Endothelial cell of umbilical vein (primary cell): ENCODE measurements at regions not wholly inside any gene's neighbourhood (a gene's known extent, or its start where the extent isn't known, plus 50 kb on each side); places are given as distances from the start of the nearest gene placed in this dataset.

Source experiments
- BruUV-seq: library from RNA; stranded (reverse); fragments of 400-500 nt; replicated peaks from 2 replicates; lab custom pipeline; 2021; lab: Mats Ljungman, UMichigan
- CTCF ChIA-PET: fragments of 300-600, 350-600 bp; sonication (Branson Sonifier 250); formaldehyde crosslinking; loops from one replicate; lab custom pipeline; 2021; ENCODE audit warnings: antibody characterized with exemption, inconsistent platforms; lab: Charles Lee
- POLR2A ChIA-PET: fragments of 300-600, 350-600 bp; sonication (Branson Sonifier 250); formaldehyde crosslinking; loops from one replicate; lab custom pipeline; 2021; ENCODE audit warnings: antibody characterized with exemption, inconsistent platforms; lab: Charles Lee
- DNase-seq: peaks from one replicate; pipeline ENCODE4 v3.0.0-alpha.2; 2011; ENCODE audit warnings: low read depth, low spot score
- FAIRE-seq: peaks from 2 replicates; lab custom pipeline; 2011; peaks lifted over from hg19 to GRCh38; lab: Jason Lieb, UNC
- H2AFZ ChIP-seq: 2 replicates; pipeline ENCODE4 v1.6.0; 2012; ENCODE audit warnings: low read depth, low read length, control low read depth, inconsistent platforms
- H3K27ac ChIP-seq: 2 replicates; pipeline ENCODE4 v1.5.1; 2011; ENCODE audit warnings: low read depth, mild to moderate bottlenecking, control low read depth, low read length, moderate library complexity; ENCODE audit not compliant: insufficient read depth
- H3K27me3 ChIP-seq, 2 experiments: 2 replicates each; pipeline versions ENCODE4 v1.6.0 to v1.6.1; 2011; ENCODE audit warnings: low read length in 2 of 2, mixed read lengths in 1 of 2; ENCODE audit not compliant: control insufficient read depth in 2 of 2, insufficient read depth in 2 of 2
- H3K36me3 ChIP-seq, 2 experiments: 2 replicates in 1 of 2; 3 replicates in 1 of 2; pipeline ENCODE4 v1.5.1; 2011; ENCODE audit warnings: low read length in 2 of 2, mild to moderate bottlenecking in 1 of 2, moderate library complexity in 1 of 2; ENCODE audit not compliant: control insufficient read depth in 2 of 2, insufficient read depth in 2 of 2; ENCODE audit errors: extremely low read depth in 1 of 2
- H3K4me1 ChIP-seq: 3 replicates; pipeline ENCODE4 v1.5.1; 2011; ENCODE audit warnings: mild to moderate bottlenecking, low read length; ENCODE audit not compliant: control insufficient read depth, insufficient read depth; ENCODE audit errors: extremely low read depth
- H3K4me2 ChIP-seq: 2 replicates; pipeline ENCODE4 v1.6.1; 2011; ENCODE audit warnings: low read length, control low read depth, mixed read lengths; ENCODE audit not compliant: insufficient read depth
- H3K4me3 ChIP-seq, 3 experiments: fragments of 200-600 bp in 1 of 3; sonication (generic), shearing (Covaris generic) in 1 of 3; replicated peaks in 1 of 3; 2 replicates each; pipeline ENCODE4 v1.5.1; 2011 to 2016; ENCODE audit warnings: control low read depth in 3 of 3, low read length in 3 of 3, mild to moderate bottlenecking in 2 of 3, inconsistent platforms in 1 of 3, low read depth in 1 of 3, moderate library complexity in 1 of 3; ENCODE audit not compliant: insufficient read depth in 1 of 3
- H3K79me2 ChIP-seq: 2 replicates; pipeline ENCODE4 v1.6.0; 2012; ENCODE audit warnings: low read length, inconsistent platforms; ENCODE audit not compliant: control insufficient read depth, insufficient read depth
- H3K9ac ChIP-seq: replicated peaks from 2 replicates; pipeline ENCODE3; 2011; ENCODE audit warnings: low read length, control low read depth; ENCODE audit not compliant: insufficient read depth; ENCODE audit errors: extremely low read depth
- H3K9me1 ChIP-seq: replicated peaks from 3 replicates; pipeline ENCODE4 v1.6.0; 2011; ENCODE audit warnings: mild to moderate bottlenecking, low read length; ENCODE audit not compliant: control insufficient read depth, insufficient read depth; ENCODE audit errors: extremely low read depth
- H3K9me3 ChIP-seq: replicated peaks from 2 replicates; pipeline ENCODE4 v1.5.1; 2012; ENCODE audit warnings: low read length, inconsistent platforms; ENCODE audit not compliant: control insufficient read depth, insufficient read depth
- H4K20me1 ChIP-seq: replicated peaks from 2 replicates; pipeline ENCODE3; 2011; ENCODE audit warnings: mild to moderate bottlenecking, low read length; ENCODE audit not compliant: control insufficient read depth, insufficient read depth; ENCODE audit errors: extremely low read depth
- GATA2 ChIP-seq: IDR thresholded peaks from 2 replicates; pipeline ENCODE4 v1.7.0; 2011; ENCODE audit warnings: low read depth, mild to moderate bottlenecking, moderate library complexity, mixed read lengths, low read length; ENCODE audit not compliant: insufficient read length, insufficient read depth
- dilution Hi-C: fragments of 300-500 bp; cut with MboI; formaldehyde crosslinking; loops from one replicate; pipeline ENCODE4 v1.15.0; 2019; ENCODE audit warnings: low sequenced_read_pairs; ENCODE audit not compliant: extremely low pct_ligation_motif_present
- intact Hi-C: fragments of 100-400 bp; cut with micrococcal nuclease; formaldehyde crosslinking; loops from one replicate; pipeline ENCODE4 v1.10.0; 2022
- TF ChIP-seq, protein P1 (sequence below), 2 donors: IDR thresholded peaks; 1 replicate in 1 of 2; 2 replicates in 1 of 2; pipeline ENCODE4 v1.5.1; 2011; ENCODE audit warnings: low read length in 2 of 2, mild to moderate bottlenecking in 2 of 2, moderate library complexity in 2 of 2, control low read depth in 1 of 2, inconsistent platforms in 1 of 2, low read depth in 1 of 2; ENCODE audit not compliant: insufficient read depth in 1 of 2; ENCODE audit errors: extremely low read depth in 1 of 2

DNA sequence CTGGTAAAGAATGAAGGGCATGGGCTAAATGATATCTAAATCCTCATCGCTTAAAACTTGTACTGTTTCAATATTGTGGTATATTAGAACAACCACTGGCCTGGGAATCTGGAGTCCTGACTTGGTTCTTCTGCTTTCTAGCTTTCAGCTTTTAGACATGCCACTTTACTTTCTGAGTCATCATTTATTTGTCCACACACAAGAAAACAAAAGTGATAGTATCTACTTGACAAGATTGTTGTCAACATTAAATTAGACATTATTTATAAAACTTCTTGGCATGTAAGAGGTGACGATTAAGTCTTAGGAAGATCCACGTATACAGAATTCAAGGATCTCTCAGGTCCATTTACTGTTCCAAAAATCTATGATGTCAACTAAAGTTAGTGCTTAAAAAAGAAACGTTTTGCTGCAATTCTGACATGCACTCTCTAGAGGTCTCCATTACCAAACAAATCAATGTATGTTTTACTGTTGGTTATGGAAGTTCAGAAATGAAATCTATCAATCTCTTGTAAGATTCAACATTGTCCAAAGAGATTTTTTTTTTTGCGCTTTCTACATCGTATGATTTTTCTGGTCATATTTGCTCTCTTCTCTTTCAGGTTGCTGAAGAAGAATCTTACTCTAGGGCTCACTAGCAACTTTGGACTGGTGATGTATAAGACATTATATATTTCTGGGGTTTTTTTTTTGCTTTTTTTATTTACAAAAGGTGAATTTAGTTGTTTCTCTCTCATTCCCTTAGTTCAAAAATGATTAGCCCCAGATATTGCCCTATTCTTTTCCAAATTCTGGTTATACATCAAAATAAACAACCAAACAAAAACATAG is 53.6 kb upstream of the DYNC1I1 start:
- H4K20me1 ChIP-seq, result no peaks in the 10 kb centered on the region
- H2AFZ ChIP-seq, result no peak overlapping the region
- no peak overlapping the region for H3K4me3 ChIP-seq
- H3K36me3 ChIP-seq, result no peaks in the 10 kb centered on the region
- no peaks in the 10 kb centered on the region for H3K79me2 ChIP-seq
- H3K9me1 ChIP-seq, result no peaks in the 10 kb centered on the region
- no peak overlapping the region for H3K9ac ChIP-seq
- H3K9me3 ChIP-seq, result no peaks in the 10 kb centered on the region
- DNase-seq, result peak; percentile 50
- TF ChIP-seq, protein P1, sequence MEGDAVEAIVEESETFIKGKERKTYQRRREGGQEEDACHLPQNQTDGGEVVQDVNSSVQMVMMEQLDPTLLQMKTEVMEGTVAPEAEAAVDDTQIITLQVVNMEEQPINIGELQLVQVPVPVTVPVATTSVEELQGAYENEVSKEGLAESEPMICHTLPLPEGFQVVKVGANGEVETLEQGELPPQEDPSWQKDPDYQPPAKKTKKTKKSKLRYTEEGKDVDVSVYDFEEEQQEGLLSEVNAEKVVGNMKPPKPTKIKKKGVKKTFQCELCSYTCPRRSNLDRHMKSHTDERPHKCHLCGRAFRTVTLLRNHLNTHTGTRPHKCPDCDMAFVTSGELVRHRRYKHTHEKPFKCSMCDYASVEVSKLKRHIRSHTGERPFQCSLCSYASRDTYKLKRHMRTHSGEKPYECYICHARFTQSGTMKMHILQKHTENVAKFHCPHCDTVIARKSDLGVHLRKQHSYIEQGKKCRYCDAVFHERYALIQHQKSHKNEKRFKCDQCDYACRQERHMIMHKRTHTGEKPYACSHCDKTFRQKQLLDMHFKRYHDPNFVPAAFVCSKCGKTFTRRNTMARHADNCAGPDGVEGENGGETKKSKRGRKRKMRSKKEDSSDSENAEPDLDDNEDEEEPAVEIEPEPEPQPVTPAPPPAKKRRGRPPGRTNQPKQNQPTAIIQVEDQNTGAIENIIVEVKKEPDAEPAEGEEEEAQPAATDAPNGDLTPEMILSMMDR (IDR thresholded peaks at IDR 0.05; ENCODE audit: extremely low read depth in 1 of 2, insufficient read depth in 1 of 2, low read depth in 1 of 2, low read length in 2 of 2), result peak in 1 of 2 donors; percentile 23
- no peak for TF ChIP-seq GATA2
- no TSS peak for BruUV-seq
- no peaks in the 10 kb centered on the region for H3K4me1 ChIP-seq
- H3K27me3 ChIP-seq, result peaks cover 0 to 8% of the 10 kb centered on the region in 2 experiments
- ChIA-PET CTCF (interaction anchor here (1.0 to 1.6 kb wide), 3 partner anchors 146 to 190 kb away, joined by 4 to 9 read pairs (median 5); no protein-coding TSS in a partner anchor), POLR2A (no interaction called here)
- H3K27ac ChIP-seq, result no peak overlapping the region
- FAIRE-seq, result peak; percentile 76
- intact Hi-C loops, result no loop called here
- no peak overlapping the region for H3K4me2 ChIP-seq
- dilution Hi-C loops, result no loop called here
